ENCODE measurements at regions not wholly inside any gene's neighbourhood (a gene's known extent, or its start where the extent isn't known, plus 50 kb on each side); places are given as distances from the start of the nearest gene placed in this dataset.
"Not testable (repeated sequence)": the region's sequence is repeated elsewhere in the genome, so short reads cannot be mapped to it uniquely, and the experiment has no call there.

DNA sequence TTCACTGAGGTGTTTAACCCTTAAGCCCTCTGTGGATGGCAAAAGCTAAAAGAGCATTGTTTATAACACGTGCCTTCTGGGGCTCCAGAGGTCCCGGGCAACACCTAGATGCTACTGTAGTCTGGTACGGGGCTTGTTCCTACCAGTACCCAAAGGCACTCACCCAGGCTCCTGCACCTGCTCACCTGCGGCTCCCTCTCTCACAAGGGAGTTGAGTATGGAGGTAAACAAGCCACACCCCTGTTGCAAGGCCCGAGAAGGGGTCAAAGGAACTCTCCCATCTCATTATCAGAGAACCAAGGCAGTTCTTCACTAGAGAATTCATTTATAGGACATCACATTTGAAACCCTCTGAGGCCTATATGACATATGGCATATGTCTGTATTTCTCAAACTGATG lies 53.4 kb upstream of the IL6ST start:
- CTCF ChIA-PET (ENCODE audit: unreplicated experiment): no interaction called here
- no peaks in the 10 kb centered on the region for H3K4me1 ChIP-seq (ENCODE audit: insufficient read depth, low read length, poor library complexity, severe bottlenecking)

DNA sequence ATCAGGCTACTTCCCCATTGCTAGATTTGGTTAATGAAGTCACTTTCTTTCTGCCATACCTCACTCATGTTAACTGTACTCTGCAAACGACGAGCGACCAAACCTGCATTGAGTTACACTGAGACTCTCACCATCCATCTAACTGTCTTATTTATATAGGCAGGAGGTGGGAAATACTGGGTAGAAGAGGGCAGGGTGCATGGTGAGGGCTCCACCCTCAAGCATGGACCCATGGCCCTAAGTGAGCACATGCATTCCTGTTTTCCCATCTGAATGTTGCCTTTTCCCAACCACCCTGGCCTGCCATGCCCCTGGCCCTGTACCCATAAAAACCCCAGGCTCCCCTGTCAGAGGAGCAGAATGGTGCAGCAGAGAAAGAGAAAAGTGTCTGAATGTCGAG lies 52.7 kb upstream of the IL6ST start:
- Histone ChIP-seq H3K9me2 (ENCODE audit: insufficient read depth, low read length) (no peaks in the 10 kb centered on the region; the same call in 1 of the 2 replicates), H3K27ac (ENCODE audit: low read depth, low read length, poor library complexity, severe bottlenecking) (no peak overlapping the region), H2AFZ (ENCODE audit: low read length) (no peak overlapping the region), H3K4me3 (ENCODE audit: low read depth, low read length, poor library complexity, severe bottlenecking) (no peak overlapping the region), H4K20me1 (ENCODE audit: insufficient read depth, low read length) (no peaks in the 10 kb centered on the region), H3K79me2 (ENCODE audit: insufficient read depth, low read depth, low read length) (no peaks in the 10 kb centered on the region), H3K36me3 (ENCODE audit: insufficient read depth, low read length) (no peaks in the 10 kb centered on the region), H3K9me3 (ENCODE audit: low read length) (no peaks in the 10 kb centered on the region), H3K4me1 (ENCODE audit: insufficient read depth, low read length, poor library complexity, severe bottlenecking) (no peaks in the 10 kb centered on the region), H3K4me2 (ENCODE audit: low read length) (no peak overlapping the region)
- intact Hi-C loops (cut with micrococcal nuclease; ENCODE audit: unreplicated experiment): no loop called here
- no peak for DNase-seq (ENCODE audit: low spot score)
- no TSS peak for BruUV-seq (replicated peaks)
- CTCF ChIA-PET (ENCODE audit: unreplicated experiment): no interaction called here
- POLR2A ChIA-PET: interaction anchor here (0.6 kb wide), 1 partner anchor 1164 kb away, joined by 5 read pairs; no protein-coding TSS in a partner anchor
- TF ChIP-seq, protein P1, sequence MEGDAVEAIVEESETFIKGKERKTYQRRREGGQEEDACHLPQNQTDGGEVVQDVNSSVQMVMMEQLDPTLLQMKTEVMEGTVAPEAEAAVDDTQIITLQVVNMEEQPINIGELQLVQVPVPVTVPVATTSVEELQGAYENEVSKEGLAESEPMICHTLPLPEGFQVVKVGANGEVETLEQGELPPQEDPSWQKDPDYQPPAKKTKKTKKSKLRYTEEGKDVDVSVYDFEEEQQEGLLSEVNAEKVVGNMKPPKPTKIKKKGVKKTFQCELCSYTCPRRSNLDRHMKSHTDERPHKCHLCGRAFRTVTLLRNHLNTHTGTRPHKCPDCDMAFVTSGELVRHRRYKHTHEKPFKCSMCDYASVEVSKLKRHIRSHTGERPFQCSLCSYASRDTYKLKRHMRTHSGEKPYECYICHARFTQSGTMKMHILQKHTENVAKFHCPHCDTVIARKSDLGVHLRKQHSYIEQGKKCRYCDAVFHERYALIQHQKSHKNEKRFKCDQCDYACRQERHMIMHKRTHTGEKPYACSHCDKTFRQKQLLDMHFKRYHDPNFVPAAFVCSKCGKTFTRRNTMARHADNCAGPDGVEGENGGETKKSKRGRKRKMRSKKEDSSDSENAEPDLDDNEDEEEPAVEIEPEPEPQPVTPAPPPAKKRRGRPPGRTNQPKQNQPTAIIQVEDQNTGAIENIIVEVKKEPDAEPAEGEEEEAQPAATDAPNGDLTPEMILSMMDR (conservative IDR thresholded peaks at IDR 0.05; ENCODE audit: low read length): no peak
- TF ChIP-seq EZH2phosphoT487 (IDR thresholded peaks at IDR 0.05; ENCODE audit: borderline replicate concordance, low read depth, low read length): no peak

More for the DNA sequence above, 53.4 kb upstream of the IL6ST start:
- DNase-seq (ENCODE audit: low spot score): no peak
- Histone ChIP-seq H3K79me2 (ENCODE audit: insufficient read depth, low read depth, low read length) (no peaks in the 10 kb centered on the region), H3K36me3 (ENCODE audit: insufficient read depth, low read length) (no peaks in the 10 kb centered on the region), H2AFZ (ENCODE audit: low read length) (no peak overlapping the region), H3K9me3 (ENCODE audit: low read length) (no peaks in the 10 kb centered on the region), H4K20me1 (ENCODE audit: insufficient read depth, low read length) (no peaks in the 10 kb centered on the region), H3K9me2 (ENCODE audit: insufficient read depth, low read length) (no peaks in the 10 kb centered on the region; the same call in 1 of the 2 replicates), H3K27ac (ENCODE audit: low read depth, low read length, poor library complexity, severe bottlenecking) (no peak overlapping the region), H3K4me3 (ENCODE audit: low read depth, low read length, poor library complexity, severe bottlenecking) (no peak overlapping the region), H3K4me2 (ENCODE audit: low read length) (no peak overlapping the region)
- intact Hi-C loops (cut with micrococcal nuclease; ENCODE audit: unreplicated experiment): no loop called here
- POLR2A ChIA-PET: interaction anchor here (0.6 kb wide), 1 partner anchor 87 kb away, joined by 4 read pairs; no protein-coding TSS in a partner anchor
- BruUV-seq (replicated peaks): no TSS peak
- TF ChIP-seq, protein P1 (conservative IDR thresholded peaks at IDR 0.05; ENCODE audit: low read length): no peak
- no peak for TF ChIP-seq EZH2phosphoT487 (IDR thresholded peaks at IDR 0.05; ENCODE audit: borderline replicate concordance, low read depth, low read length)

DNA sequence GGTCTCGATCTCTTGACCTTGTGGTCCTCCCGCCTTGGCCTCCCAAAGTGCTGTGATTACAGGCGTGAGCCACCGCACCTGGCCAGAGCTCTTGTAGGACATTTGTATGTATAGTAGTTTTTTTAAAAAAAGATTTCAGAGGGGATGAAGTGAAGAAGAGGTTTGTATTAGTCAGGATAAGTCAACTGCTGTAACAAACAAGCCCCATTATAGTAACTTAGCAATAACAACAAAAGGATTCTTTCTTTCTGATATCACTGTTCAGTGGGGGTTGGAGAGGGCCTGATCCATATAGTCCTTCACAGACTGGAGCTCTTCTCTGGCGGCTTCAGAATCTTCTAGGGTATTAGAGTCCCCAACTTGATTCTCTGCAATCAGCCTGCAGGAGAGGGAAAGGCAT lies 50.7 kb upstream of the IL6ST start:
- no peak for DNase-seq (ENCODE audit: low spot score)
- H4K20me1 ChIP-seq (ENCODE audit: insufficient read depth, low read length): no peaks in the 10 kb centered on the region
- H3K4me2 ChIP-seq (ENCODE audit: low read length): no peak overlapping the region
- POLR2A ChIA-PET: interaction anchor here (0.7 kb wide), 2 partner anchors 11 to 738 kb away, joined by 3 read pairs; no protein-coding TSS in a partner anchor
- no TSS peak for BruUV-seq (replicated peaks)
- H2AFZ ChIP-seq (ENCODE audit: low read length): no peak overlapping the region
- H3K27ac ChIP-seq (ENCODE audit: low read depth, low read length, poor library complexity, severe bottlenecking): no peak overlapping the region
- no peaks in the 10 kb centered on the region for H3K79me2 ChIP-seq (ENCODE audit: insufficient read depth, low read depth, low read length)
- no peaks in the 10 kb centered on the region for H3K9me3 ChIP-seq (ENCODE audit: low read length)
- intact Hi-C loops (cut with micrococcal nuclease; ENCODE audit: unreplicated experiment): no loop called here
- H3K4me3 ChIP-seq (ENCODE audit: low read depth, low read length, poor library complexity, severe bottlenecking): no peak overlapping the region
- no peak for TF ChIP-seq EZH2phosphoT487 (IDR thresholded peaks at IDR 0.05; ENCODE audit: borderline replicate concordance, low read depth, low read length)
- TF ChIP-seq, protein P1 (conservative IDR thresholded peaks at IDR 0.05; ENCODE audit: low read length): no peak
- no peaks in the 10 kb centered on the region for H3K36me3 ChIP-seq (ENCODE audit: insufficient read depth, low read length)
- no peaks in the 10 kb centered on the region for H3K9me2 ChIP-seq (ENCODE audit: insufficient read depth, low read length)
- no peaks in the 10 kb centered on the region for H3K4me1 ChIP-seq (ENCODE audit: insufficient read depth, low read length, poor library complexity, severe bottlenecking)
- CTCF ChIA-PET (ENCODE audit: unreplicated experiment): no interaction called here

DNA sequence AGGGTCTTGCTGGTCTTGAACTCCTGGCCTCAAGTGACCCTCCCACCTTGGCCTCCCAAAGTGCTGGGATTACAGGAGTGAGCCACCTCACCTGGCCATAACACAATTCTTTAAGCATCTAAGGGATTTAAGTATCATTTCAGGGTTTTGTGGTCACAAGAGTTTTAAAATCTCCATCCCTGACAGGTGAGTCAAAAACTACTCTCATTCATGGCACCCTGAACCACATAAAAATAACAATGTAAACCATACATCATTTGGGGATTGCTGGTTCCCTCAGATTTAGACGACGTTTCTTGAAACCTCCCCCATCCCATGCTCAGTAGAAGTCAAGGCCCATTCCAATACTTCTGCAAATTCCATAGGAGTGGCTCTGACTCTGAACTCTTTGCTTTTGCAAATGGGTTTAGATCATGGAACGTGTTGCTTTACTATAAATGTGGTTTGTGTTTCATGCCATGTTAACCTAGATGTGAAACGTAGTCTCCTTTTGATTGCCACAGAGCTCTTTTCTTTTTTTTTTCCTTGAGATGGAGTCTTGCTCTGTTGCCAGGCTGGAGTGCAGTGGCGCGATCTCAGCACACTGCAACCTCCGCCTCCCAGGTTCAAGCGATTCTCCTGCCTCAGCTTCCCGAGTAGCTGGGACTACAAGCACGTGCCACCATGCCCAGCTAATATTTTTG lies 50.1 kb upstream of the IL6ST start:
- POLR2A ChIA-PET: interaction anchor here (0.7 kb wide), 1 partner anchor 739 kb away, joined by 3 read pairs; no protein-coding TSS in a partner anchor
- H3K9me3 ChIP-seq (ENCODE audit: low read length); H3K36me3 ChIP-seq (ENCODE audit: insufficient read depth, low read length); H3K27ac ChIP-seq (ENCODE audit: low read depth, low read length, poor library complexity, severe bottlenecking); BruUV-seq (replicated peaks); H3K9me2 ChIP-seq (ENCODE audit: insufficient read depth, low read length); H3K79me2 ChIP-seq (ENCODE audit: insufficient read depth, low read depth, low read length); H2AFZ ChIP-seq (ENCODE audit: low read length); H3K4me1 ChIP-seq (ENCODE audit: insufficient read depth, low read length, poor library complexity, severe bottlenecking); CTCF ChIA-PET (ENCODE audit: unreplicated experiment); intact Hi-C loops (cut with micrococcal nuclease; ENCODE audit: unreplicated experiment); H3K4me3 ChIP-seq (ENCODE audit: low read depth, low read length, poor library complexity, severe bottlenecking); H4K20me1 ChIP-seq (ENCODE audit: insufficient read depth, low read length); H3K4me2 ChIP-seq (ENCODE audit: low read length); DNase-seq (ENCODE audit: low spot score): not testable (repeated sequence)

All from OCI-LY7 (cell line).